WTC11 (cell line): ENCODE measurements at regions not wholly inside any gene's neighbourhood (a gene's known extent, or its start where the extent isn't known, plus 50 kb on each side); places are given as distances from the start of the nearest gene placed in this dataset.

ENCODE experiments used
- ATAC-seq: fragments of 200-7000 bp; cut with Tn5 transposase; 2 replicates; pipeline ENCODE4 v1.10.0; 2021; ENCODE audit warnings: mild to moderate bottlenecking, moderate library complexity
- CTCF ChIA-PET: fragments of 300-600 bp; sonication (Branson Sonifier 250); formaldehyde crosslinking; loops from one replicate; lab custom pipeline; 2021; ENCODE audit warnings: antibody characterized with exemption; lab: Charles Lee
- POLR2A ChIA-PET: fragments of 350-600 bp; sonication (Branson Sonifier 250); formaldehyde crosslinking; loops from one replicate; lab custom pipeline; 2021; ENCODE audit warnings: antibody characterized with exemption; lab: Charles Lee
- DNase-seq: peaks from one replicate; pipeline ENCODE4 v3.0.0; 2021; ENCODE audit warnings: low spot score
- H3K27ac Mint-ChIP-seq: 2 replicates; pipeline ENCODE4 v1.8.0; 2021; ENCODE audit warnings: mixed read lengths
- H3K27me3 Mint-ChIP-seq: 2 replicates; pipeline ENCODE4 v1.8.0; 2021; ENCODE audit warnings: low read depth, mild to moderate bottlenecking, moderate library complexity, mixed read lengths
- H3K36me3 Mint-ChIP-seq: 2 replicates; pipeline ENCODE4 v1.8.0; 2021; ENCODE audit warnings: mixed read lengths
- H3K4me1 Mint-ChIP-seq: 2 replicates; pipeline ENCODE4 v1.8.0; 2022; ENCODE audit warnings: mixed read lengths
- H3K4me3 Mint-ChIP-seq: 2 replicates; pipeline ENCODE4 v1.8.0; 2021; ENCODE audit warnings: mild to moderate bottlenecking, moderate library complexity, mixed read lengths
- H3K9me3 Mint-ChIP-seq: 2 replicates; pipeline ENCODE4 v1.8.0; 2021; ENCODE audit warnings: mixed read lengths
- CBFB ChIP-seq: sonication (generic); formaldehyde crosslinking; IDR thresholded peaks from 2 replicates; pipeline ENCODE4 v1.8.1; 2022; ENCODE audit warnings: mild to moderate bottlenecking, low read depth, missing genetic modification reagents
- CREB1 ChIP-seq: sonication (generic); formaldehyde crosslinking; IDR thresholded peaks from 2 replicates; pipeline ENCODE4 v1.8.0; 2023; ENCODE audit warnings: mild to moderate bottlenecking, missing genetic modification reagents
- FOXJ3 ChIP-seq: sonication (generic); formaldehyde crosslinking; IDR thresholded peaks from 2 replicates; pipeline ENCODE4 v1.9.0; 2021; ENCODE audit warnings: missing genetic modification reagents, mild to moderate bottlenecking, borderline replicate concordance
- FOXP1 ChIP-seq: sonication (generic); formaldehyde crosslinking; IDR thresholded peaks from 2 replicates; pipeline ENCODE4 v1.8.0; 2022; ENCODE audit warnings: missing genetic modification reagents, mild to moderate bottlenecking, moderate library complexity, borderline replicate concordance
- GRHL2 ChIP-seq: fragments of 250-450 bp; sonication (Bioruptor Pico); IDR thresholded peaks from 2 replicates; pipeline ENCODE4 v1.8.0; 2022; ENCODE audit warnings: mild to moderate bottlenecking, moderate library complexity; ENCODE audit not compliant: insufficient replicate concordance, severe bottlenecking
- JUN ChIP-seq: sonication (generic); formaldehyde crosslinking; IDR thresholded peaks from 2 replicates; pipeline ENCODE4 v1.8.0; 2023; ENCODE audit warnings: mild to moderate bottlenecking, missing genetic modification reagents
- NFATC4 ChIP-seq: fragments of 250-450 bp; sonication (Bioruptor Pico); IDR thresholded peaks from 2 replicates; pipeline ENCODE4 v1.9.0; 2021; ENCODE audit warnings: mild to moderate bottlenecking
- NR2C2 ChIP-seq: sonication (generic); formaldehyde crosslinking; IDR thresholded peaks from 2 replicates; pipeline ENCODE4 v1.8.0; 2022; ENCODE audit warnings: mild to moderate bottlenecking, missing genetic modification reagents
- RELA ChIP-seq: sonication (generic); formaldehyde crosslinking; IDR thresholded peaks from 2 replicates; pipeline ENCODE4 v1.8.1; 2022; ENCODE audit warnings: missing genetic modification reagents, mild to moderate bottlenecking, borderline replicate concordance
- SMAD4 ChIP-seq: sonication (generic); formaldehyde crosslinking; IDR thresholded peaks from 2 replicates; pipeline ENCODE4 v1.8.0; 2022; ENCODE audit warnings: mild to moderate bottlenecking, missing genetic modification reagents
- ZBTB21 ChIP-seq: sonication (generic); formaldehyde crosslinking; IDR thresholded peaks from 2 replicates; pipeline ENCODE4 v1.8.1; 2023; ENCODE audit warnings: mild to moderate bottlenecking, missing genetic modification reagents, borderline replicate concordance
- ZNF263 ChIP-seq: sonication (generic); formaldehyde crosslinking; IDR thresholded peaks from 2 replicates; pipeline ENCODE4 v1.8.1; 2022; ENCODE audit warnings: low read depth, mild to moderate bottlenecking, moderate library complexity, missing genetic modification reagents
- ZNF423 ChIP-seq: fragments of 250-450 bp; sonication (Bioruptor Pico); IDR thresholded peaks from 2 replicates; pipeline ENCODE4 v2.1.2; 2022; ENCODE audit warnings: mild to moderate bottlenecking, moderate library complexity
- TF ChIP-seq, protein P1 (sequence below): sonication (generic); formaldehyde crosslinking; IDR thresholded peaks from 2 replicates; pipeline ENCODE4 v1.8.0; 2022; ENCODE audit warnings: mild to moderate bottlenecking, missing genetic modification reagents
- TF ChIP-seq, protein P2 (sequence below): sonication (generic); formaldehyde crosslinking; IDR thresholded peaks from 2 replicates; pipeline ENCODE4 v1.8.0; 2023; ENCODE audit warnings: missing genetic modification reagents, mild to moderate bottlenecking, borderline replicate concordance
- TF ChIP-seq, protein P3 (sequence below): sonication (generic); formaldehyde crosslinking; IDR thresholded peaks from 2 replicates; pipeline ENCODE4 v1.8.1; 2022; ENCODE audit warnings: mild to moderate bottlenecking, moderate library complexity, missing genetic modification reagents
- TF ChIP-seq, protein P4 (sequence below): sonication (generic); formaldehyde crosslinking; IDR thresholded peaks from 2 replicates; pipeline ENCODE4 v1.8.0; 2022; ENCODE audit warnings: missing genetic modification reagents
- TF ChIP-seq, protein P5 (sequence below): sonication (generic); formaldehyde crosslinking; IDR thresholded peaks from 2 replicates; pipeline ENCODE4 v1.8.0; 2022; ENCODE audit warnings: mild to moderate bottlenecking, missing genetic modification reagents

DNA sequence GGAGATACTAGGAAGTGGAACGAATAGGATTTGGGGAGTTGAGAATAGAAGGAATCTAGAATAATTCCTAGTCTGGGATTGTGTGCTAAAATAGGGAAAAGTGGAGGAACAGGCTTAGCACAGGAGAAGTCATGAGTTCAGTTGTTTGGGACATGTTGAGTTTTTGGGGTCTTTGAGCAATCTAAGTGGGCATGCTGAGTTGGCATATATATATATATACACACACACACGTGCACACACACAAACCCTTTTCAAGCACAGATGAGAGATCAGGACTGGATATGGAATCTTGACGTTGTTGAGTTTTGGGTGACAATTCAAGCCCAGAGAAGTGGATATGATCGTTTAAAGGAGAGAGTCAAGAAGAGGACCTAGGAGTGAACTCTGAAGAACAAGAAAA, 168.2 kb upstream of the CHST9 start:
- H3K27me3 Mint-ChIP-seq: no peaks in the 10 kb centered on the region
- no peaks in the 10 kb centered on the region for H3K4me1 Mint-ChIP-seq
- no peak overlapping the region for H3K27ac Mint-ChIP-seq
- no peak overlapping the region for H3K4me3 Mint-ChIP-seq
- TF ChIP-seq, protein P1, sequence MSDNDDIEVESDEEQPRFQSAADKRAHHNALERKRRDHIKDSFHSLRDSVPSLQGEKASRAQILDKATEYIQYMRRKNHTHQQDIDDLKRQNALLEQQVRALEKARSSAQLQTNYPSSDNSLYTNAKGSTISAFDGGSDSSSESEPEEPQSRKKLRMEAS: no peak
- no peak for TF ChIP-seq FOXJ3
- TF ChIP-seq ZNF263 (CRISPR knock-in tag): no peak
- no peak for TF ChIP-seq CREB1 (CRISPR knock-in tag)
- TF ChIP-seq ZNF423 (CRISPR knock-in tag): no peak
- no peak for TF ChIP-seq RELA (CRISPR knock-in tag)
- TF ChIP-seq, protein P2, sequence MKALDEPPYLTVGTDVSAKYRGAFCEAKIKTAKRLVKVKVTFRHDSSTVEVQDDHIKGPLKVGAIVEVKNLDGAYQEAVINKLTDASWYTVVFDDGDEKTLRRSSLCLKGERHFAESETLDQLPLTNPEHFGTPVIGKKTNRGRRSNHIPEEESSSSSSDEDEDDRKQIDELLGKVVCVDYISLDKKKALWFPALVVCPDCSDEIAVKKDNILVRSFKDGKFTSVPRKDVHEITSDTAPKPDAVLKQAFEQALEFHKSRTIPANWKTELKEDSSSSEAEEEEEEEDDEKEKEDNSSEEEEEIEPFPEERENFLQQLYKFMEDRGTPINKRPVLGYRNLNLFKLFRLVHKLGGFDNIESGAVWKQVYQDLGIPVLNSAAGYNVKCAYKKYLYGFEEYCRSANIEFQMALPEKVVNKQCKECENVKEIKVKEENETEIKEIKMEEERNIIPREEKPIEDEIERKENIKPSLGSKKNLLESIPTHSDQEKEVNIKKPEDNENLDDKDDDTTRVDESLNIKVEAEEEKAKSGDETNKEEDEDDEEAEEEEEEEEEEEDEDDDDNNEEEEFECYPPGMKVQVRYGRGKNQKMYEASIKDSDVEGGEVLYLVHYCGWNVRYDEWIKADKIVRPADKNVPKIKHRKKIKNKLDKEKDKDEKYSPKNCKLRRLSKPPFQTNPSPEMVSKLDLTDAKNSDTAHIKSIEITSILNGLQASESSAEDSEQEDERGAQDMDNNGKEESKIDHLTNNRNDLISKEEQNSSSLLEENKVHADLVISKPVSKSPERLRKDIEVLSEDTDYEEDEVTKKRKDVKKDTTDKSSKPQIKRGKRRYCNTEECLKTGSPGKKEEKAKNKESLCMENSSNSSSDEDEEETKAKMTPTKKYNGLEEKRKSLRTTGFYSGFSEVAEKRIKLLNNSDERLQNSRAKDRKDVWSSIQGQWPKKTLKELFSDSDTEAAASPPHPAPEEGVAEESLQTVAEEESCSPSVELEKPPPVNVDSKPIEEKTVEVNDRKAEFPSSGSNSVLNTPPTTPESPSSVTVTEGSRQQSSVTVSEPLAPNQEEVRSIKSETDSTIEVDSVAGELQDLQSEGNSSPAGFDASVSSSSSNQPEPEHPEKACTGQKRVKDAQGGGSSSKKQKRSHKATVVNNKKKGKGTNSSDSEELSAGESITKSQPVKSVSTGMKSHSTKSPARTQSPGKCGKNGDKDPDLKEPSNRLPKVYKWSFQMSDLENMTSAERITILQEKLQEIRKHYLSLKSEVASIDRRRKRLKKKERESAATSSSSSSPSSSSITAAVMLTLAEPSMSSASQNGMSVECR: no peak
- TF ChIP-seq FOXP1 (CRISPR knock-in tag): no peak
- TF ChIP-seq, protein P3, sequence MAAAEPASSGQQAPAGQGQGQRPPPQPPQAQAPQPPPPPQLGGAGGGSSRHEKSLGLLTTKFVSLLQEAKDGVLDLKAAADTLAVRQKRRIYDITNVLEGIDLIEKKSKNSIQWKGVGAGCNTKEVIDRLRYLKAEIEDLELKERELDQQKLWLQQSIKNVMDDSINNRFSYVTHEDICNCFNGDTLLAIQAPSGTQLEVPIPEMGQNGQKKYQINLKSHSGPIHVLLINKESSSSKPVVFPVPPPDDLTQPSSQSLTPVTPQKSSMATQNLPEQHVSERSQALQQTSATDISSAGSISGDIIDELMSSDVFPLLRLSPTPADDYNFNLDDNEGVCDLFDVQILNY: no peak
- no peak for TF ChIP-seq ZBTB21 (CRISPR knock-in tag)
- no peak for TF ChIP-seq NR2C2
- TF ChIP-seq, protein P4, sequence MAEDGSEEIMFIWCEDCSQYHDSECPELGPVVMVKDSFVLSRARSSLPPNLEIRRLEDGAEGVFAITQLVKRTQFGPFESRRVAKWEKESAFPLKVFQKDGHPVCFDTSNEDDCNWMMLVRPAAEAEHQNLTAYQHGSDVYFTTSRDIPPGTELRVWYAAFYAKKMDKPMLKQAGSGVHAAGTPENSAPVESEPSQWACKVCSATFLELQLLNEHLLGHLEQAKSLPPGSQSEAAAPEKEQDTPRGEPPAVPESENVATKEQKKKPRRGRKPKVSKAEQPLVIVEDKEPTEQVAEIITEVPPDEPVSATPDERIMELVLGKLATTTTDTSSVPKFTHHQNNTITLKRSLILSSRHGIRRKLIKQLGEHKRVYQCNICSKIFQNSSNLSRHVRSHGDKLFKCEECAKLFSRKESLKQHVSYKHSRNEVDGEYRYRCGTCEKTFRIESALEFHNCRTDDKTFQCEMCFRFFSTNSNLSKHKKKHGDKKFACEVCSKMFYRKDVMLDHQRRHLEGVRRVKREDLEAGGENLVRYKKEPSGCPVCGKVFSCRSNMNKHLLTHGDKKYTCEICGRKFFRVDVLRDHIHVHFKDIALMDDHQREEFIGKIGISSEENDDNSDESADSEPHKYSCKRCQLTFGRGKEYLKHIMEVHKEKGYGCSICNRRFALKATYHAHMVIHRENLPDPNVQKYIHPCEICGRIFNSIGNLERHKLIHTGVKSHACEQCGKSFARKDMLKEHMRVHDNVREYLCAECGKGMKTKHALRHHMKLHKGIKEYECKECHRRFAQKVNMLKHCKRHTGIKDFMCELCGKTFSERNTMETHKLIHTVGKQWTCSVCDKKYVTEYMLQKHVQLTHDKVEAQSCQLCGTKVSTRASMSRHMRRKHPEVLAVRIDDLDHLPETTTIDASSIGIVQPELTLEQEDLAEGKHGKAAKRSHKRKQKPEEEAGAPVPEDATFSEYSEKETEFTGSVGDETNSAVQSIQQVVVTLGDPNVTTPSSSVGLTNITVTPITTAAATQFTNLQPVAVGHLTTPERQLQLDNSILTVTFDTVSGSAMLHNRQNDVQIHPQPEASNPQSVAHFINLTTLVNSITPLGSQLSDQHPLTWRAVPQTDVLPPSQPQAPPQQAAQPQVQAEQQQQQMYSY (CRISPR knock-in tag): no peak
- TF ChIP-seq NFATC4 (CRISPR knock-in tag): no peak
- no peak for TF ChIP-seq JUN (CRISPR knock-in tag)
- TF ChIP-seq, protein P5, sequence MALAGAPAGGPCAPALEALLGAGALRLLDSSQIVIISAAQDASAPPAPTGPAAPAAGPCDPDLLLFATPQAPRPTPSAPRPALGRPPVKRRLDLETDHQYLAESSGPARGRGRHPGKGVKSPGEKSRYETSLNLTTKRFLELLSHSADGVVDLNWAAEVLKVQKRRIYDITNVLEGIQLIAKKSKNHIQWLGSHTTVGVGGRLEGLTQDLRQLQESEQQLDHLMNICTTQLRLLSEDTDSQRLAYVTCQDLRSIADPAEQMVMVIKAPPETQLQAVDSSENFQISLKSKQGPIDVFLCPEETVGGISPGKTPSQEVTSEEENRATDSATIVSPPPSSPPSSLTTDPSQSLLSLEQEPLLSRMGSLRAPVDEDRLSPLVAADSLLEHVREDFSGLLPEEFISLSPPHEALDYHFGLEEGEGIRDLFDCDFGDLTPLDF (CRISPR knock-in tag): no peak
- TF ChIP-seq GRHL2 (CRISPR knock-in tag): no peak
- no peak for TF ChIP-seq SMAD4 (CRISPR knock-in tag)
- TF ChIP-seq CBFB: no peak
- POLR2A ChIA-PET: no interaction called here
- peaks cover 5% of the 10 kb centered on the region for H3K9me3 Mint-ChIP-seq
- ATAC-seq: no peak
- CTCF ChIA-PET: no interaction called here
- DNase-seq: no peak
- no peaks in the 10 kb centered on the region for H3K36me3 Mint-ChIP-seq
